NCI-H128 (cell line): ENCODE measurements at regions not wholly inside any gene's neighbourhood (a gene's known extent, or its start where the extent isn't known, plus 50 kb on each side); places are given as distances from the start of the nearest gene placed in this dataset.

Experiments
- DNase-seq: peaks from one replicate; lab custom pipeline; 2025; ENCODE audit not compliant: unreplicated experiment; lab: John Stamatoyannopoulos, UW

GRCh38 chr1:83813576-83813975, 185.4 kb downstream of the TTLL7 start:
- DNase-seq, result no peak

- no peak for DNase-seq
These were observed 188.8 kb downstream of the TTLL7 start for GRCh38 chr1:83810144-83810543.

GRCh38 chr1:83808536-83808935, 190.4 kb downstream of the TTLL7 start:
- no peak for DNase-seq

- DNase-seq, result no peak
These were observed 191.1 kb downstream of the TTLL7 start for GRCh38 chr1:83807821-83808220.

- no peak for DNase-seq
These were observed 191.7 kb downstream of the TTLL7 start for GRCh38 chr1:83807231-83807630.

GRCh38 chr1:83805921-83806320, 193.0 kb downstream of the TTLL7 start:
- no peak for DNase-seq

GRCh38 chr1:83802460-83803152, 196.3 kb downstream of the TTLL7 start:
- no peak for DNase-seq

GRCh38 chr1:83802023-83802422, 196.9 kb downstream of the TTLL7 start:
- no peak for DNase-seq

GRCh38 chr1:83800066-83800465, 198.9 kb downstream of the TTLL7 start:
- no peak for DNase-seq

- DNase-seq, result no peak
These were observed 199.3 kb downstream of the TTLL7 start for GRCh38 chr1:83799594-83799993.

GRCh38 chr1:83798965-83799364, 200.0 kb downstream of the TTLL7 start:
- no peak for DNase-seq

GRCh38 chr1:83796409-83796808, 202.5 kb downstream of the TTLL7 start:
- no peak for DNase-seq

GRCh38 chr1:83794384-83794783, 204.5 kb downstream of the TTLL7 start:
- DNase-seq, result no peak

GRCh38 chr1:83791821-83792437, 207.0 kb downstream of the TTLL7 start:
- no peak for DNase-seq

GRCh38 chr1:83790446-83790845, 208.5 kb downstream of the TTLL7 start:
- no peak for DNase-seq

- no peak for DNase-seq
These were observed 211.5 kb downstream of the TTLL7 start for GRCh38 chr1:83787246-83787998.

- no peak for DNase-seq
These were observed 217.3 kb downstream of the TTLL7 start for GRCh38 chr1:83781667-83782066.

GRCh38 chr1:83779565-83779964, 219.4 kb downstream of the TTLL7 start:
- no peak for DNase-seq

- no peak for DNase-seq
These were observed 221.2 kb downstream of the TTLL7 start for GRCh38 chr1:83777758-83778101.

- DNase-seq, result no peak
These were observed 221.8 kb downstream of the TTLL7 start for GRCh38 chr1:83776913-83777757.

- no peak for DNase-seq
These were observed 222.8 kb downstream of the TTLL7 start for GRCh38 chr1:83775977-83776603.
